ENCODE measurements at regions not wholly inside any gene's neighbourhood (a gene's known extent, or its start where the extent isn't known, plus 50 kb on each side); places are given as distances from the start of the nearest gene placed in this dataset.

GRCh38 chr1:72547412-72547811 is 265.1 kb upstream of the NEGR1 start:
- ChIA-PET POLR2A (no interaction called here), CTCF (no interaction called here)
- Histone ChIP-seq H3K27me3 (ENCODE audit: control insufficient read depth, insufficient read depth, low read length) (no peaks in the 10 kb centered on the region), H3K36me3 (ENCODE audit: control insufficient read depth, insufficient read depth, low read length) (no peaks in the 10 kb centered on the region), H3K4me3 (ENCODE audit: low read depth, low read length) (no peak overlapping the region)
- DNase-seq (ENCODE audit: low read depth), result no peak
- no peak for TF ChIP-seq CTCF (IDR thresholded peaks at IDR 0.05; ENCODE audit: insufficient read depth, low read depth, low read length)

- POLR2A ChIA-PET, result no interaction called here
- Histone ChIP-seq H3K27me3 (ENCODE audit: control insufficient read depth, insufficient read depth, low read length) (no peaks in the 10 kb centered on the region), H3K36me3 (ENCODE audit: control insufficient read depth, insufficient read depth, low read length) (no peaks in the 10 kb centered on the region), H3K4me3 (ENCODE audit: low read depth, low read length) (no peak overlapping the region)
- DNase-seq (ENCODE audit: low read depth), result no peak
- no peak for TF ChIP-seq CTCF (IDR thresholded peaks at IDR 0.05; ENCODE audit: insufficient read depth, low read depth, low read length)
- CTCF ChIA-PET, result no interaction called here
Measured at GRCh38 chr1:72540674-72541073, 258.3 kb upstream of the NEGR1 start.

- no peak for DNase-seq (ENCODE audit: low read depth)
- H3K27me3 ChIP-seq (ENCODE audit: control insufficient read depth, insufficient read depth, low read length), result no peaks in the 10 kb centered on the region
- no peak for TF ChIP-seq CTCF (IDR thresholded peaks at IDR 0.05; ENCODE audit: insufficient read depth, low read depth, low read length)
- no peaks in the 10 kb centered on the region for H3K36me3 ChIP-seq (ENCODE audit: control insufficient read depth, insufficient read depth, low read length)
- CTCF ChIA-PET, result no interaction called here
- POLR2A ChIA-PET, result no interaction called here
- H3K4me3 ChIP-seq (ENCODE audit: low read depth, low read length), result no peak overlapping the region
Measured at GRCh38 chr1:72535470-72535869, 253.1 kb upstream of the NEGR1 start.

- POLR2A ChIA-PET, result no interaction called here
Measured at GRCh38 chr1:72530646-72531045, 248.3 kb upstream of the NEGR1 start.

GRCh38 chr1:72526926-72527325 is 244.6 kb upstream of the NEGR1 start:
- TF ChIP-seq CTCF (IDR thresholded peaks at IDR 0.05; ENCODE audit: insufficient read depth, low read depth, low read length), result no peak
- Histone ChIP-seq H3K36me3 (ENCODE audit: control insufficient read depth, insufficient read depth, low read length) (no peaks in the 10 kb centered on the region), H3K27me3 (ENCODE audit: control insufficient read depth, insufficient read depth, low read length) (no peaks in the 10 kb centered on the region), H3K4me3 (ENCODE audit: low read depth, low read length) (no peak overlapping the region)
- no peak for DNase-seq (ENCODE audit: low read depth)
- CTCF ChIA-PET, result interaction anchor here (1.0 kb wide), 1 partner anchor 12 kb away, joined by 3 read pairs; no protein-coding TSS in a partner anchor
- POLR2A ChIA-PET, result no interaction called here

More at GRCh38 chr1:72530646-72531045, 248.3 kb upstream of the NEGR1 start:
- no peak for TF ChIP-seq CTCF (IDR thresholded peaks at IDR 0.05; ENCODE audit: insufficient read depth, low read depth, low read length)
- Histone ChIP-seq H3K27me3 (ENCODE audit: control insufficient read depth, insufficient read depth, low read length) (no peaks in the 10 kb centered on the region), H3K36me3 (ENCODE audit: control insufficient read depth, insufficient read depth, low read length) (no peaks in the 10 kb centered on the region), H3K4me3 (ENCODE audit: low read depth, low read length) (no peak overlapping the region)
- no peak for DNase-seq (ENCODE audit: low read depth)
- CTCF ChIA-PET, result no interaction called here

Data from BJ (cell line).